Naive B cell (primary cell): ENCODE measurements at regions not wholly inside any gene's neighbourhood (a gene's known extent, or its start where the extent isn't known, plus 50 kb on each side); places are given as distances from the start of the nearest gene placed in this dataset.

Experiments used
- ATAC-seq, 2 donors: fragments of 150-1000 bp; cut with Tn5 transposase; 2 replicates each; pipeline ENCODE4 v1.10.0; 2021; ENCODE audit warnings: low read depth in 2 of 2, mild to moderate bottlenecking in 2 of 2, moderate library complexity in 2 of 2
- DNase-seq: peaks from one replicate; pipeline ENCODE4 v3.0.0; 2022
- H3K27ac Mint-ChIP-seq, 6 donors: one replicate each; pipeline ENCODE4 v1.8.0; 2020 to 2022; ENCODE audit warnings: mild to moderate bottlenecking in 6 of 6, mixed read lengths in 6 of 6, moderate library complexity in 5 of 6, inconsistent platforms in 2 of 6
- H3K27me3 Mint-ChIP-seq, 3 donors: one replicate each; pipeline ENCODE4 v1.8.0; 2021 to 2022; ENCODE audit warnings: mixed read lengths in 3 of 3, mild to moderate bottlenecking in 1 of 3
- H3K36me3 Mint-ChIP-seq, 2 donors: one replicate each; pipeline ENCODE4 v1.8.0; 2020 to 2022; ENCODE audit warnings: mixed read lengths in 2 of 2, inconsistent platforms in 1 of 2, mild to moderate bottlenecking in 1 of 2
- H3K4me1 Mint-ChIP-seq, 3 donors: one replicate each; pipeline ENCODE4 v1.8.0; 2020 to 2022; ENCODE audit warnings: mixed read lengths in 3 of 3, inconsistent platforms in 1 of 3, mild to moderate bottlenecking in 1 of 3, moderate library complexity in 1 of 3
- H3K4me3 Mint-ChIP-seq, 8 donors: one replicate each; pipeline ENCODE4 v1.8.0; 2020 to 2022; ENCODE audit warnings: mild to moderate bottlenecking in 8 of 8, mixed read lengths in 8 of 8, moderate library complexity in 8 of 8, inconsistent platforms in 2 of 8
- H3K9me3 Mint-ChIP-seq, 7 donors: one replicate each; pipeline ENCODE4 v1.8.0; 2020 to 2022; ENCODE audit warnings: mixed read lengths in 7 of 7, mild to moderate bottlenecking in 5 of 7, inconsistent platforms in 2 of 7, moderate library complexity in 1 of 7

- Mint-ChIP-seq H3K4me1 (no peaks in the 10 kb centered on the region), H3K27ac (no peak overlapping the region), H3K4me3 (no peak overlapping the region), H3K27me3 (no peaks in the 10 kb centered on the region), H3K36me3 (no peaks in the 10 kb centered on the region), H3K9me3 (peaks cover 0 to 7% (median 2%) of the 10 kb centered on the region in 7 donors)
- no peak for ATAC-seq
- no peak for DNase-seq
Observed at GRCh38 chr5:113984928-113985327, 376.9 kb upstream of the KCNN2 start.

GRCh38 chr5:113985505-113985904 lies 376.4 kb upstream of the KCNN2 start:
- DNase-seq (no peak), ATAC-seq (no peak)
- H3K27me3 Mint-ChIP-seq = no peaks in the 10 kb centered on the region
- no peaks in the 10 kb centered on the region for H3K36me3 Mint-ChIP-seq
- peaks cover 0 to 7% (median 3%) of the 10 kb centered on the region in 7 donors for H3K9me3 Mint-ChIP-seq
- no peak overlapping the region for H3K27ac Mint-ChIP-seq
- no peaks in the 10 kb centered on the region for H3K4me1 Mint-ChIP-seq
- no peak overlapping the region for H3K4me3 Mint-ChIP-seq

DNA sequence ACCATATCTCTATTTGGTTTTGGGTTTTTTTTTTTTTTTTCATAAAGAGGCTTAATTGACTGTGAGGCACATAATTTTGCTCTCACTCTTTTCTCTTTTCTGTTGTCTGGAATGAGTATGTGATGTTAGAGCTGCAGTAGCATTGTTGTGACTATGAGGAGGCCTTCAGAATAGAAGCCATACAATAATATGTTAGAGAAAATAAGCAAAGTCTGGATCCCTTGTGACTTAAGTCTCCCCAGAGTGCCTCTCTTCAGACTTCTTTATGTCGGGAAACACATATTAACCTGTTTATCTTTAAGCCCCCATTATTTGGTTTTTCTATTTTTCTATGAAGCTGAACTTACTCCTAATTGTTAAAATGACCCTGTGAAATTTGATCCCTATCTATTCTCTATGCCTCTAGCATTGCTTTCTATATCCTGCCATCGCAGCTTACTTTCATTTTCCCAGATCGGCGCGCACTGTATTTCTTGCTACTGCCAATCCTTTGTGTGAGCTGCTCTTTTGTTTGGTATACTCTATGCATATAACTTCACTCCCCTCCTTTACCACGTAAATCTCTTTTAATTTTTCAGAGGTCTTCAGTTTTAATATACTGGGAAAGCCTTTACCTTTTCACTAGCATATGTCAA lies 372.5 kb upstream of the KCNN2 start:
- DNase-seq (no peak), ATAC-seq (no peak)
- Mint-ChIP-seq H3K27me3 (no peaks in the 10 kb centered on the region), H3K9me3 (peaks cover 0 to 4% (median 2%) of the 10 kb centered on the region in 7 donors), H3K36me3 (no peaks in the 10 kb centered on the region), H3K4me3 (no peak overlapping the region), H3K27ac (no peak overlapping the region), H3K4me1 (no peaks in the 10 kb centered on the region)

- Mint-ChIP-seq H3K27me3 (no peaks in the 10 kb centered on the region), H3K36me3 (no peaks in the 10 kb centered on the region), H3K9me3 (peaks cover 0 to 8% (median 3%) of the 10 kb centered on the region in 7 donors), H3K27ac (no peak overlapping the region), H3K4me1 (no peaks in the 10 kb centered on the region), H3K4me3 (no peak overlapping the region)
- DNase-seq = no peak
- no peak for ATAC-seq
Observed at GRCh38 chr5:113989913-113990305, 372.0 kb upstream of the KCNN2 start.

DNA sequence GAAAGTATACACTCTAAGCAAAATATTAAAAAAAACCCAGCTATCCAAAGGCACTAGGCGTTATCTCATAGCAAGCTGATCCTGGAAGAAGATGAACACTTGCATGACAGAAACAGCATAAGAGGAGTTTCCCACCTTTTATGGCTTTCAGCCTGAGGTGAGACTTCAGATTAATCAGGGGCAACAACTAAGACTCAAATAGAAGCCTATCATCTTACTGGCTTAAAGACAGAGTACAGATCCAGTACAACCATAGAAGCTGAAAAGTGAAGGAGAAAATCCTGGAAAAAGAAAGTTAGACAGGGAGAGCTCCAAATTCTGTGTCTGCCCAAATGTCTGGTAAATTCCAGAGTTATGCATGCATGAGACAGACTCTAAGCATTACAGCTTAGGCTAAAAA lies 360.8 kb upstream of the KCNN2 start:
- Mint-ChIP-seq H3K9me3 (peaks cover 0 to 4% (median 0%) of the 10 kb centered on the region in 7 donors), H3K27ac (peak overlapping the region in 1 of 6 donors; percentile 28), H3K27me3 (no peaks in the 10 kb centered on the region), H3K4me1 (no peaks in the 10 kb centered on the region), H3K36me3 (no peaks in the 10 kb centered on the region), H3K4me3 (no peak overlapping the region)
- no peak for ATAC-seq
- no peak for DNase-seq

- H3K9me3 Mint-ChIP-seq = peaks cover 0 to 2% (median 0%) of the 10 kb centered on the region in 7 donors
- H3K27me3 Mint-ChIP-seq = no peaks in the 10 kb centered on the region
- no peak overlapping the region for H3K27ac Mint-ChIP-seq
- peaks cover 0 to 3% (median 0%) of the 10 kb centered on the region in 3 donors for H3K4me1 Mint-ChIP-seq
- DNase-seq (no peak), ATAC-seq (no peak)
- no peak overlapping the region for H3K4me3 Mint-ChIP-seq
- no peaks in the 10 kb centered on the region for H3K36me3 Mint-ChIP-seq
Observed at GRCh38 chr5:114006582-114006981, 355.3 kb upstream of the KCNN2 start.

- Mint-ChIP-seq H3K27ac (no peak overlapping the region), H3K4me3 (no peak overlapping the region), H3K4me1 (peaks cover 0 to 3% (median 0%) of the 10 kb centered on the region in 3 donors), H3K9me3 (peaks cover 0 to 2% (median 0%) of the 10 kb centered on the region in 7 donors), H3K27me3 (no peaks in the 10 kb centered on the region), H3K36me3 (no peaks in the 10 kb centered on the region)
- DNase-seq = no peak
- no peak for ATAC-seq
Observed at GRCh38 chr5:114007678-114008077, 354.2 kb upstream of the KCNN2 start.

GRCh38 chr5:114010362-114010761 lies 351.5 kb upstream of the KCNN2 start:
- DNase-seq (no peak), ATAC-seq (no peak)
- no peaks in the 10 kb centered on the region for H3K27me3 Mint-ChIP-seq
- H3K4me3 Mint-ChIP-seq = no peak overlapping the region
- H3K4me1 Mint-ChIP-seq = peaks cover 0 to 3% (median 0%) of the 10 kb centered on the region in 3 donors
- H3K9me3 Mint-ChIP-seq = peaks cover 0 to 2% (median 0%) of the 10 kb centered on the region in 7 donors
- no peak overlapping the region for H3K27ac Mint-ChIP-seq
- no peaks in the 10 kb centered on the region for H3K36me3 Mint-ChIP-seq

DNA sequence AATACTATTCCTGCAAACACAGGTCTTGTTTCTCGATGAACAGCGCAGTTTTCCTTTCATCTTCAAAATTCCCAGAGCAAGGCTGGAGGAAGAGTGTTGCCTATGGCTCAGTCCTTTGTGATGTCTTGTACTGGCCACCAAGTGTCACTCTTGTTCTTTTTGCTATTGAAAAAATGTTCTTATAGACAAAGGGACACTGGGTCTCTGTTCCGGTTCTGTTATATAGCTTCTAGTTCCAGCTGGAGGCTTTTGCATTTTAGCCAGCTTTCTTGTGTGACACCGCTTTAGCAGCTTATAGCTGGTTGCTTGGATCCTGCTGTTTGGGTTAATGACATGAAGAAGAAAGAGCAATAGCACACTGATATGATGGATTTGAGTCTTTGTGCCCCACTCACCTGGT lies 343.7 kb upstream of the KCNN2 start:
- peaks cover 0 to 7% (median 2%) of the 10 kb centered on the region in 7 donors for H3K9me3 Mint-ChIP-seq
- H3K36me3 Mint-ChIP-seq = no peaks in the 10 kb centered on the region
- H3K27me3 Mint-ChIP-seq = no peaks in the 10 kb centered on the region
- ATAC-seq (no peak), DNase-seq (no peak)
- no peak overlapping the region for H3K27ac Mint-ChIP-seq
- H3K4me3 Mint-ChIP-seq = no peak overlapping the region
- H3K4me1 Mint-ChIP-seq = no peaks in the 10 kb centered on the region

DNA sequence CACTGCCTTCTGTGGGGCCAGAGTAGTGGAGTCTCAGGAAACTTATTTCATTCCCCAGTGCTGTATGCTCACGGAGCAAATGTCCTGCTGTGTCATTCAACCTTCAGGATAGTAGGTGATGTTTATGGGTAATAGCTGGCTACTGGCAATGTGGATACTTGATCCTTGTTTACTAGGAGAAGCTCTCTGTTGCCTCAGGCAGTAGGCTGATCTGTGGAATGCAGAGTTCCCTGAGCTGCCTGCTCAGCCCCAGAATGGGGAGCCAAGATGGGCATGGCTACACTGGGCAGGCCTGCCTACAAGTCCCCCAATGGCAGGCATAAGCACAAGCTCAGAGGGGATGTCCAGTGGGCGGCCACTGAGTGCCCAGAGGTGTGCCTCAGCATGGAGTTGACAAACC lies 323.1 kb upstream of the KCNN2 start:
- Mint-ChIP-seq H3K4me3 (no peak overlapping the region), H3K27me3 (no peaks in the 10 kb centered on the region), H3K27ac (peak overlapping the region in 1 of 6 donors; percentile 13), H3K9me3 (peaks cover 2 to 22% (median 9%) of the 10 kb centered on the region in 7 donors), H3K4me1 (no peaks in the 10 kb centered on the region), H3K36me3 (no peaks in the 10 kb centered on the region)
- ATAC-seq (no peak), DNase-seq (no peak)

GRCh38 chr5:114050087-114050486 lies 311.8 kb upstream of the KCNN2 start:
- Mint-ChIP-seq H3K36me3 (no peaks in the 10 kb centered on the region), H3K27ac (no peak overlapping the region), H3K4me3 (no peak overlapping the region)

DNA sequence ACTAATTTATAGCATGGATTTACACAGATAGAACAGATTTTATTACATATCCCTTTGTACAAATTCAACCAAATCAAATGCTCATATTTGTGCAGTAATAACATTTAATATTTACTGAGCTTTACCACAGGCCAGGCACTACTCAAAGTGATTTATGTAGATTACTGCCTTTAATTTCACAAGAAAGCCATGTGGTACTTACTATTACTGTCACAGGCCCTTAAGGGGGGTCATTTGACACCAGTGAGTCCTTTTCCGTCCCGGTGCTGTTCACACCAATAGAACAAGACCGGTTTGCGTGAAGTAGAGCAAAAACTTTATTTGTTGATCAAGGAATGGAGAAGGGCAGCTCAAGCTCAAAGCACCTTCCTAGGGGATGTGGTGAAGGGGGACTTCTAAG lies 308.5 kb upstream of the KCNN2 start:
- H3K9me3 Mint-ChIP-seq = peaks cover 0 to 5% (median 2%) of the 10 kb centered on the region in 7 donors
- ATAC-seq (no peak), DNase-seq (no peak)
- H3K36me3 Mint-ChIP-seq = no peaks in the 10 kb centered on the region
- peaks cover 29 to 39% (median 34%) of the 10 kb centered on the region in 3 donors for H3K27me3 Mint-ChIP-seq
- no peak overlapping the region for H3K27ac Mint-ChIP-seq
- no peaks in the 10 kb centered on the region for H3K4me1 Mint-ChIP-seq
- no peak overlapping the region for H3K4me3 Mint-ChIP-seq

More at GRCh38 chr5:114050087-114050486, 311.8 kb upstream of the KCNN2 start:
- Mint-ChIP-seq H3K4me1 (no peaks in the 10 kb centered on the region), H3K9me3 (peaks cover 0 to 5% (median 0%) of the 10 kb centered on the region in 7 donors), H3K27me3 (peaks cover 13 to 18% (median 17%) of the 10 kb centered on the region in 3 donors)
- DNase-seq (no peak), ATAC-seq (no peak)

- Mint-ChIP-seq H3K4me1 (no peaks in the 10 kb centered on the region), H3K27ac (no peak overlapping the region), H3K36me3 (no peaks in the 10 kb centered on the region), H3K9me3 (peaks cover 0 to 5% (median 3%) of the 10 kb centered on the region in 7 donors), H3K4me3 (no peak overlapping the region), H3K27me3 (peaks cover 31 to 45% (median 39%) of the 10 kb centered on the region in 3 donors)
- DNase-seq (no peak), ATAC-seq (no peak)
Observed at GRCh38 chr5:114054594-114054993, 307.3 kb upstream of the KCNN2 start.

- H3K27ac Mint-ChIP-seq = no peak overlapping the region
- no peaks in the 10 kb centered on the region for H3K36me3 Mint-ChIP-seq
- H3K4me3 Mint-ChIP-seq = no peak overlapping the region
- ATAC-seq (no peak), DNase-seq (no peak)
- H3K27me3 Mint-ChIP-seq = peaks cover 34 to 45% (median 39%) of the 10 kb centered on the region in 3 donors
- peaks cover 0 to 5% (median 3%) of the 10 kb centered on the region in 7 donors for H3K9me3 Mint-ChIP-seq
- no peaks in the 10 kb centered on the region for H3K4me1 Mint-ChIP-seq
Observed at GRCh38 chr5:114055318-114056184, 306.3 kb upstream of the KCNN2 start.
